Activated CD4-positive, alpha-beta T cell treated with anti-CD3 and anti-CD28 coated beads for 36 hours (primary cell): ENCODE measurements at regions not wholly inside any gene's neighbourhood (a gene's known extent, or its start where the extent isn't known, plus 50 kb on each side); places are given as distances from the start of the nearest gene placed in this dataset.
"Not testable (repeated sequence)": the region's sequence is repeated elsewhere in the genome, so short reads cannot be mapped to it uniquely, and the experiment has no call there.

Experiments used
- ATAC-seq: fragments of 200-7000 bp; cut with Tn5 transposase; one replicate; pipeline ENCODE4 v1.10.0; 2021; ENCODE audit warnings: mild to moderate bottlenecking, moderate library complexity
- CTCF ChIA-PET: fragments of 350-600 bp; sonication (Branson Sonifier 250); formaldehyde crosslinking; loops from one replicate; lab custom pipeline; 2021; ENCODE audit warnings: antibody characterized with exemption; lab: Charles Lee
- POLR2A ChIA-PET: fragments of 350-600 bp; sonication (Branson Sonifier 250); formaldehyde crosslinking; loops from one replicate; lab custom pipeline; 2021; ENCODE audit warnings: antibody characterized with exemption, inconsistent platforms; lab: Charles Lee
- DNase-seq: peaks from one replicate; pipeline ENCODE4 v3.0.0-alpha.2; 2020
- H3K27ac Mint-ChIP-seq: one replicate; pipeline ENCODE4 v1.8.0; 2021; ENCODE audit warnings: mixed read lengths
- H3K27me3 Mint-ChIP-seq: one replicate; pipeline ENCODE4 v1.8.0; 2021; ENCODE audit warnings: mixed read lengths
- H3K36me3 Mint-ChIP-seq: one replicate; pipeline ENCODE4 v1.8.0; 2021; ENCODE audit warnings: low read depth, mixed read lengths
- H3K4me1 Mint-ChIP-seq: one replicate; pipeline ENCODE4 v1.8.0; 2021; ENCODE audit warnings: mixed read lengths
- H3K4me3 Mint-ChIP-seq: one replicate; pipeline ENCODE4 v1.8.0; 2021; ENCODE audit warnings: mild to moderate bottlenecking, moderate library complexity, mixed read lengths
- H3K9me3 Mint-ChIP-seq: one replicate; pipeline ENCODE4 v1.8.0; 2021; ENCODE audit warnings: low read depth, mixed read lengths
- intact Hi-C, 2 experiments: fragments of 100-400 bp; cut with DNase I in 1 of 2; cut with micrococcal nuclease in 1 of 2; formaldehyde crosslinking; loops; one replicate each; pipeline versions ENCODE4 v1.14.2 to v1.15.1; 2022 to 2024; cut with DNase I, micrococcal nuclease

- H3K36me3 Mint-ChIP-seq: no peaks in the 10 kb centered on the region
- POLR2A ChIA-PET: no interaction called here
- no peaks in the 10 kb centered on the region for H3K27me3 Mint-ChIP-seq
- no peak overlapping the region for H3K27ac Mint-ChIP-seq
- no peak for ATAC-seq
- no peak overlapping the region for H3K4me3 Mint-ChIP-seq
- H3K9me3 Mint-ChIP-seq: peaks cover 9% of the 10 kb centered on the region
- CTCF ChIA-PET: no interaction called here
- no peaks in the 10 kb centered on the region for H3K4me1 Mint-ChIP-seq
- no peak for DNase-seq
- intact Hi-C loops: no loop called here
These were observed 1999.4 kb downstream of the MRPL39 start for GRCh38 chr21:23607782-23608431.

- Mint-ChIP-seq H3K4me1 (no peaks in the 10 kb centered on the region), H3K4me3 (no peak overlapping the region), H3K27me3 (no peaks in the 10 kb centered on the region), H3K27ac (no peak overlapping the region), H3K36me3 (no peaks in the 10 kb centered on the region), H3K9me3 (peaks cover 6% of the 10 kb centered on the region)
- CTCF ChIA-PET: no interaction called here
- DNase-seq (no peak), ATAC-seq (no peak)
- POLR2A ChIA-PET: no interaction called here
- intact Hi-C loops: no loop called here
These were observed 2005.7 kb downstream of the MRPL39 start for GRCh38 chr21:23601549-23601948.

- peaks cover 1% of the 10 kb centered on the region for H3K9me3 Mint-ChIP-seq
- intact Hi-C loops: no loop called here
- no peaks in the 10 kb centered on the region for H3K4me1 Mint-ChIP-seq
- ChIA-PET CTCF (no interaction called here), POLR2A (no interaction called here)
- no peak overlapping the region for H3K4me3 Mint-ChIP-seq
- no peak for ATAC-seq
- no peak overlapping the region for H3K27ac Mint-ChIP-seq
- no peaks in the 10 kb centered on the region for H3K36me3 Mint-ChIP-seq
- H3K27me3 Mint-ChIP-seq: peaks cover 2% of the 10 kb centered on the region
- DNase-seq: no peak
These were observed 2013.7 kb downstream of the MRPL39 start for GRCh38 chr21:23593582-23593981.

GRCh38 chr21:23585419-23585818, 2021.9 kb downstream of the MRPL39 start:
- POLR2A ChIA-PET: no interaction called here
- intact Hi-C loops: no loop called here
- H3K36me3 Mint-ChIP-seq: no peaks in the 10 kb centered on the region

GRCh38 chr21:23579573-23579972, 2027.7 kb downstream of the MRPL39 start:
- no peak for ATAC-seq
- CTCF ChIA-PET: no interaction called here
- Mint-ChIP-seq H3K36me3 (no peaks in the 10 kb centered on the region), H3K27ac (no peak overlapping the region), H3K27me3 (no peaks in the 10 kb centered on the region), H3K4me1 (no peaks in the 10 kb centered on the region), H3K4me3 (no peak overlapping the region), H3K9me3 (no peaks in the 10 kb centered on the region)
- POLR2A ChIA-PET: no interaction called here
- intact Hi-C loops: no loop called here
- DNase-seq: no peak

More at GRCh38 chr21:23585419-23585818, 2021.9 kb downstream of the MRPL39 start:
- H3K4me1 Mint-ChIP-seq: no peaks in the 10 kb centered on the region
- ATAC-seq: no peak
- H3K27ac Mint-ChIP-seq: no peak overlapping the region
- H3K27me3 Mint-ChIP-seq: no peaks in the 10 kb centered on the region
- no peaks in the 10 kb centered on the region for H3K9me3 Mint-ChIP-seq
- CTCF ChIA-PET: no interaction called here
- no peak overlapping the region for H3K4me3 Mint-ChIP-seq
- no peak for DNase-seq

- H3K36me3 Mint-ChIP-seq: no peaks in the 10 kb centered on the region
- no peaks in the 10 kb centered on the region for H3K27me3 Mint-ChIP-seq
- no peak overlapping the region for H3K4me3 Mint-ChIP-seq
- H3K9me3 Mint-ChIP-seq: no peaks in the 10 kb centered on the region
- ChIA-PET POLR2A (no interaction called here), CTCF (no interaction called here)
- DNase-seq (no peak), ATAC-seq (no peak)
- H3K27ac Mint-ChIP-seq: no peak overlapping the region
- intact Hi-C loops: no loop called here
- H3K4me1 Mint-ChIP-seq: no peaks in the 10 kb centered on the region
These were observed 2029.3 kb downstream of the MRPL39 start for GRCh38 chr21:23578027-23578426.

GRCh38 chr21:23574932-23575331, 2032.3 kb downstream of the MRPL39 start:
- no peaks in the 10 kb centered on the region for H3K27me3 Mint-ChIP-seq
- ATAC-seq: no peak
- H3K27ac Mint-ChIP-seq: no peak overlapping the region
- no peak overlapping the region for H3K4me3 Mint-ChIP-seq
- intact Hi-C loops: no loop called here
- DNase-seq: no peak
- no peaks in the 10 kb centered on the region for H3K4me1 Mint-ChIP-seq
- CTCF ChIA-PET: no interaction called here
- H3K36me3 Mint-ChIP-seq: no peaks in the 10 kb centered on the region
- no peaks in the 10 kb centered on the region for H3K9me3 Mint-ChIP-seq
- POLR2A ChIA-PET: no interaction called here

GRCh38 chr21:23548924-23549323, 2058.4 kb downstream of the MRPL39 start:
- CTCF ChIA-PET, POLR2A ChIA-PET, H3K27me3 Mint-ChIP-seq, intact Hi-C loops, H3K36me3 Mint-ChIP-seq, H3K27ac Mint-ChIP-seq, H3K4me1 Mint-ChIP-seq, ATAC-seq, H3K9me3 Mint-ChIP-seq, H3K4me3 Mint-ChIP-seq, DNase-seq: not testable (repeated sequence)

GRCh38 chr21:23543333-23543732, 2063.9 kb downstream of the MRPL39 start:
- H3K27ac Mint-ChIP-seq: no peak overlapping the region
- intact Hi-C loops: no loop called here
- DNase-seq: no peak
- no peaks in the 10 kb centered on the region for H3K27me3 Mint-ChIP-seq
- ChIA-PET CTCF (no interaction called here), POLR2A (no interaction called here)
- no peaks in the 10 kb centered on the region for H3K4me1 Mint-ChIP-seq
- no peaks in the 10 kb centered on the region for H3K36me3 Mint-ChIP-seq
- ATAC-seq: no peak
- H3K9me3 Mint-ChIP-seq: no peaks in the 10 kb centered on the region
- H3K4me3 Mint-ChIP-seq: no peak overlapping the region

GRCh38 chr21:23542097-23542496, 2065.2 kb downstream of the MRPL39 start:
- DNase-seq: no peak
- intact Hi-C loops: no loop called here
- H3K27ac Mint-ChIP-seq: no peak overlapping the region
- ChIA-PET POLR2A (no interaction called here), CTCF (no interaction called here)
- H3K27me3 Mint-ChIP-seq: no peaks in the 10 kb centered on the region
- ATAC-seq: no peak
- no peaks in the 10 kb centered on the region for H3K4me1 Mint-ChIP-seq
- no peaks in the 10 kb centered on the region for H3K36me3 Mint-ChIP-seq
- no peak overlapping the region for H3K4me3 Mint-ChIP-seq
- H3K9me3 Mint-ChIP-seq: no peaks in the 10 kb centered on the region

- ChIA-PET CTCF (no interaction called here), POLR2A (no interaction called here)
- Mint-ChIP-seq H3K9me3 (no peaks in the 10 kb centered on the region), H3K4me3 (no peak overlapping the region), H3K27ac (no peak overlapping the region), H3K27me3 (no peaks in the 10 kb centered on the region), H3K4me1 (no peaks in the 10 kb centered on the region), H3K36me3 (no peaks in the 10 kb centered on the region)
- ATAC-seq: no peak
- intact Hi-C loops: no loop called here
- DNase-seq: no peak
These were observed 2065.7 kb downstream of the MRPL39 start for GRCh38 chr21:23541571-23541970.

GRCh38 chr21:23534850-23535249, 2072.4 kb downstream of the MRPL39 start:
- CTCF ChIA-PET: interaction anchor here (1.4 to 1.9 kb wide), 2 partner anchors 9 to 14 kb away, joined by 4 to 5 read pairs; no protein-coding TSS in a partner anchor
- no peaks in the 10 kb centered on the region for H3K9me3 Mint-ChIP-seq
- H3K36me3 Mint-ChIP-seq: no peaks in the 10 kb centered on the region
- DNase-seq (no peak), ATAC-seq (no peak)
- no peak overlapping the region for H3K4me3 Mint-ChIP-seq
- intact Hi-C loops: no loop called here
- H3K27me3 Mint-ChIP-seq: no peaks in the 10 kb centered on the region
- POLR2A ChIA-PET: no interaction called here
- H3K4me1 Mint-ChIP-seq: no peaks in the 10 kb centered on the region
- H3K27ac Mint-ChIP-seq: no peak overlapping the region
